ENCODE measurements at regions not wholly inside any gene's neighbourhood (a gene's known extent, or its start where the extent isn't known, plus 50 kb on each side); places are given as distances from the start of the nearest gene placed in this dataset.

DNA sequence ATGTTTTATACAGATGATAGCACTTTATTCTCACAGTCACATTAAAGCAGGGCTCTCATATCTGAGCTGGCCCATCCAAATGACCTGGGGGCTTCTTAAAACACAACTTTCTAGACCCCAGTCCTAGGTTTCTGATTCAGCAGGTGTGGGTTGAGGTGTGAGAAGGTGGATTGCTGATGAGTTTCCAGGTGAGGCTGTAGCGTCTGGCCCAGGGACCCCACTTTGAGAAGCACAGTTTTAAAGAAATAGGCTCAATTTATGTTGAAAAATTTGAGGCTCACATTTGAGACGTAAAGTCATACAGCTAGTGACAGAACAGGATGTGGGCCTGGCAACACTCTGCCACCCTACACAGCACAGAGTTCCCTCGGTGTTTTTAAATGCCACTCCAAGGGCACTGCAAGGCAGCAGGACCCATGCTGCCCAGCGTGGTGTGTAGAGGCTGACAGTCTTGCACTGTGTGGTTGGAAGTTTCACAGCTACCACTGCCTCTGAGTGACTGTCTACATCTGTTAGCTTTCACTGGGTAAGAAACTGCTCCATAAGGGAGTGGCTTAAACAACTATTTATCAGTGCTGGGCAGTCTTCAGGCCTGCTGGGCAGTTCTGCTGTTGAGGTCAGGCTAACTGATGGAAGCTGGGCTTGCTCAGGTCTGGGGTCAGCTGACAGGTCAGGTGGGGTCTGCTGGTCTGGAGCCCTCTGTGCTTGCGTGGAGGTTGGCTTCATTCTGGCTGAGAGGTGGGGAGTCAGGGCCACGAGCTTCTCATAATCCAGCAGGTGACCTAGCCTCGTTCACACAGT, 319.7 kb downstream of the CXCL12 start:
- TF ChIP-seq, protein P1, sequence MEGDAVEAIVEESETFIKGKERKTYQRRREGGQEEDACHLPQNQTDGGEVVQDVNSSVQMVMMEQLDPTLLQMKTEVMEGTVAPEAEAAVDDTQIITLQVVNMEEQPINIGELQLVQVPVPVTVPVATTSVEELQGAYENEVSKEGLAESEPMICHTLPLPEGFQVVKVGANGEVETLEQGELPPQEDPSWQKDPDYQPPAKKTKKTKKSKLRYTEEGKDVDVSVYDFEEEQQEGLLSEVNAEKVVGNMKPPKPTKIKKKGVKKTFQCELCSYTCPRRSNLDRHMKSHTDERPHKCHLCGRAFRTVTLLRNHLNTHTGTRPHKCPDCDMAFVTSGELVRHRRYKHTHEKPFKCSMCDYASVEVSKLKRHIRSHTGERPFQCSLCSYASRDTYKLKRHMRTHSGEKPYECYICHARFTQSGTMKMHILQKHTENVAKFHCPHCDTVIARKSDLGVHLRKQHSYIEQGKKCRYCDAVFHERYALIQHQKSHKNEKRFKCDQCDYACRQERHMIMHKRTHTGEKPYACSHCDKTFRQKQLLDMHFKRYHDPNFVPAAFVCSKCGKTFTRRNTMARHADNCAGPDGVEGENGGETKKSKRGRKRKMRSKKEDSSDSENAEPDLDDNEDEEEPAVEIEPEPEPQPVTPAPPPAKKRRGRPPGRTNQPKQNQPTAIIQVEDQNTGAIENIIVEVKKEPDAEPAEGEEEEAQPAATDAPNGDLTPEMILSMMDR (IDR thresholded peaks at IDR 0.05) = no peak
- no peak for TF ChIP-seq POLR2A (IDR thresholded peaks at IDR 0.05)
